H1 (cell line): ENCODE measurements at regions not wholly inside any gene's neighbourhood (a gene's known extent, or its start where the extent isn't known, plus 50 kb on each side); places are given as distances from the start of the nearest gene placed in this dataset.

Experiments
- CTCF ChIA-PET: fragments of 300-600 bp; sonication (Branson Sonifier 250); formaldehyde crosslinking; loops from one replicate; lab custom pipeline; 2021; ENCODE audit not compliant: partially characterized antibody; lab: Charles Lee
- POLR2A ChIA-PET: fragments of 300-600 bp; sonication (Branson Sonifier 250); formaldehyde crosslinking; loops from one replicate; lab custom pipeline; 2021; ENCODE audit warnings: inconsistent platforms; ENCODE audit not compliant: partially characterized antibody; lab: Charles Lee
- DNase-seq, 2 experiments: peaks; one replicate each; pipeline versions ENCODE4 v3.0.0 to v3.0.0-alpha.2; 2010 to 2022; ENCODE audit warnings: low spot score in 2 of 2, low read depth in 1 of 2, mixed read lengths in 1 of 2
- FAIRE-seq: peaks from 2 replicates; lab custom pipeline; 2011; peaks lifted over from hg19 to GRCh38; lab: Jason Lieb, UNC
- H2AFZ ChIP-seq: 2 replicates; pipeline ENCODE4 v1.8.1; 2012; ENCODE audit warnings: low read length, inconsistent platforms
- H2AK5ac ChIP-seq: 2 replicates; pipeline ENCODE4 v1.6.1; 2013; ENCODE audit warnings: low read depth, low read length
- H2BK120ac ChIP-seq: replicated peaks from 2 replicates; pipeline ENCODE3; 2013; ENCODE audit warnings: low read depth, low read length, inconsistent platforms
- H2BK12ac ChIP-seq: 2 replicates; pipeline ENCODE4 v1.6.1; 2013; ENCODE audit warnings: low read depth, low read length
- H2BK15ac ChIP-seq: 2 replicates; pipeline ENCODE4 v1.6.1; 2013; ENCODE audit warnings: low read length
- H2BK20ac ChIP-seq: 2 replicates; pipeline ENCODE4 v1.6.1; 2013; ENCODE audit warnings: low read length
- H2BK5ac ChIP-seq: 2 replicates; pipeline ENCODE4 v1.6.1; 2013; ENCODE audit warnings: low read depth, low read length
- H3K14ac ChIP-seq: 2 replicates; pipeline ENCODE4 v1.6.1; 2013; ENCODE audit warnings: inconsistent platforms; ENCODE audit not compliant: insufficient read length
- H3K18ac ChIP-seq: 2 replicates; pipeline ENCODE4 v1.6.1; 2013; ENCODE audit warnings: low read length; ENCODE audit errors: extremely low read depth
- H3K23ac ChIP-seq: 2 replicates; pipeline ENCODE4 v1.6.1; 2013; ENCODE audit warnings: inconsistent platforms; ENCODE audit not compliant: insufficient read length
- H3K23me2 ChIP-seq: 2 replicates; pipeline ENCODE4 v1.6.1; 2013; ENCODE audit warnings: low read depth, low read length
- H3K27ac ChIP-seq: 2 replicates; pipeline ENCODE4 v1.6.1; 2011; ENCODE audit warnings: low read depth, low read length, inconsistent platforms
- H3K27me3 ChIP-seq, 4 experiments: replicated peaks in 1 of 4; 1 replicate in 1 of 4; 2 replicates in 3 of 4; pipeline versions ENCODE4 v1.6.1 to v1.8.1; 2011 to 2013; ENCODE audit warnings: low read length in 3 of 4, mild to moderate bottlenecking in 3 of 4, inconsistent platforms in 2 of 4, mixed read lengths in 2 of 4, moderate library complexity in 1 of 4; ENCODE audit not compliant: control insufficient read depth in 3 of 4, insufficient read depth in 3 of 4; ENCODE audit errors: extremely low read depth in 1 of 4
- H3K36me3 ChIP-seq, 4 experiments: 2 replicates each; pipeline versions ENCODE4 v1.6.1 to v1.8.1; 2011 to 2013; ENCODE audit warnings: mild to moderate bottlenecking in 4 of 4, low read length in 3 of 4, moderate library complexity in 2 of 4, control low read depth in 1 of 4, inconsistent platforms in 1 of 4; ENCODE audit not compliant: insufficient read depth in 4 of 4, control insufficient read depth in 2 of 4
- H3K4ac ChIP-seq: replicated peaks from 2 replicates; pipeline ENCODE3; 2013; ENCODE audit warnings: low read length, low read depth, mixed read lengths, inconsistent platforms; ENCODE audit not compliant: insufficient read length
- H3K4me1 ChIP-seq, 4 experiments: replicated peaks in 1 of 4; 1 replicate in 1 of 4; 2 replicates in 3 of 4; pipeline versions ENCODE4 v1.6.1 to v1.8.1; 2011 to 2013; ENCODE audit warnings: low read length in 3 of 4, inconsistent platforms in 2 of 4, mixed read lengths in 1 of 4; ENCODE audit not compliant: insufficient read depth in 4 of 4, control insufficient read depth in 3 of 4
- H3K4me2 ChIP-seq, 2 experiments: 2 replicates each; pipeline versions ENCODE4 v1.6.1 to v1.8.1; 2011 to 2013; ENCODE audit warnings: low read depth in 2 of 2, low read length in 2 of 2, control low read depth in 1 of 2, inconsistent platforms in 1 of 2, mild to moderate bottlenecking in 1 of 2; ENCODE audit not compliant: insufficient read depth in 1 of 2
- H3K4me3 ChIP-seq, 4 experiments: fragments of 200-600, 300-600 bp in 1 of 4; sonication (generic), shearing (Covaris generic), sonication (Bioruptor Twin) in 1 of 4; 2 replicates each; pipeline versions ENCODE4 v1.5.1 to v1.8.1; 2011 to 2016; ENCODE audit warnings: low read length in 4 of 4, low read depth in 3 of 4, control low read depth in 2 of 4, inconsistent platforms in 2 of 4, mild to moderate bottlenecking in 2 of 4, mixed read lengths in 1 of 4, moderate library complexity in 1 of 4; ENCODE audit not compliant: insufficient read depth in 2 of 4; ENCODE audit errors: extremely low read depth in 1 of 4
- H3K56ac ChIP-seq: replicated peaks from 2 replicates; pipeline ENCODE3; 2013; ENCODE audit warnings: low read depth, mild to moderate bottlenecking, mixed read lengths, low read length, inconsistent platforms; ENCODE audit not compliant: insufficient read length
- H3K79me1 ChIP-seq: 2 replicates; pipeline ENCODE4 v1.6.1; 2013; ENCODE audit warnings: low read depth, low read length, control low read depth
- H3K79me2 ChIP-seq, 2 experiments: 2 replicates each; pipeline versions ENCODE4 v1.6.1 to v1.8.1; 2012 to 2013; ENCODE audit warnings: low read length in 2 of 2, mild to moderate bottlenecking in 2 of 2, inconsistent platforms in 1 of 2; ENCODE audit not compliant: insufficient read depth in 2 of 2, control insufficient read depth in 1 of 2
- H3K9ac ChIP-seq, 4 experiments: replicated peaks in 1 of 4; 1 replicate in 1 of 4; 2 replicates in 3 of 4; pipeline versions ENCODE4 v1.6.1 to v1.8.1; 2011 to 2013; ENCODE audit warnings: low read depth in 3 of 4, low read length in 3 of 4, control low read depth in 2 of 4, mild to moderate bottlenecking in 2 of 4, moderate library complexity in 2 of 4, inconsistent platforms in 1 of 4; ENCODE audit errors: extremely low read depth in 1 of 4
- H3K9me3 ChIP-seq, 2 experiments: 2 replicates each; pipeline versions ENCODE4 v1.6.1 to v1.8.1; 2012 to 2013; ENCODE audit warnings: mild to moderate bottlenecking in 2 of 2, moderate library complexity in 2 of 2, control low read depth in 1 of 2, inconsistent platforms in 1 of 2, low read depth in 1 of 2, low read length in 1 of 2, mixed read lengths in 1 of 2; ENCODE audit not compliant: insufficient read depth in 2 of 2
- H4K20me1 ChIP-seq, 2 experiments: replicated peaks in 1 of 2; 2 replicates each; pipeline versions ENCODE3 to v1.8.1; 2011 to 2013; ENCODE audit warnings: inconsistent platforms in 2 of 2, low read length in 2 of 2, mild to moderate bottlenecking in 1 of 2; ENCODE audit not compliant: insufficient read depth in 2 of 2, control insufficient read depth in 1 of 2
- H4K5ac ChIP-seq: 2 replicates; pipeline ENCODE4 v1.6.1; 2013; ENCODE audit warnings: low read length, low read depth, mixed read lengths, inconsistent platforms; ENCODE audit not compliant: insufficient read length
- H4K8ac ChIP-seq: 2 replicates; pipeline ENCODE4 v1.8.0; 2013; ENCODE audit warnings: mild to moderate bottlenecking, moderate library complexity, low read length, inconsistent platforms; ENCODE audit not compliant: insufficient read depth; ENCODE audit errors: extremely low read depth
- H4K91ac ChIP-seq: replicated peaks from 2 replicates; pipeline ENCODE3; 2013; ENCODE audit warnings: low read length, mixed read lengths, inconsistent platforms; ENCODE audit not compliant: insufficient read length
- ASH2L ChIP-seq: fragments of 200-600, 300-600 bp; sonication (generic); IDR thresholded peaks from one replicate; pipeline ENCODE4 v1.7.1; 2017; ENCODE audit warnings: low read length
- CBX5 ChIP-seq: fragments of 300-800, 300-1000 bp; sonication (generic); IDR thresholded peaks from 2 replicates; pipeline ENCODE4 v1.7.1; 2016; ENCODE audit warnings: antibody characterized with exemption, low read length, low read depth
- CHD2 ChIP-seq: IDR thresholded peaks from 2 replicates; pipeline ENCODE4 v1.6.1; 2012; ENCODE audit warnings: low read length, improper control_type of control experiment
- JUN ChIP-seq: IDR thresholded peaks from 2 replicates; pipeline ENCODE4 v1.6.1; 2011; ENCODE audit warnings: low read depth, mild to moderate bottlenecking, improper control_type of control experiment, low read length
- RFX5 ChIP-seq: IDR thresholded peaks from 2 replicates; pipeline ENCODE4 v1.6.1; 2011; ENCODE audit warnings: low read depth, low read length, improper control_type of control experiment, borderline replicate concordance
- SAP30 ChIP-seq: fragments of 300-600 bp; sonication (generic); IDR thresholded peaks from 2 replicates; pipeline ENCODE4 v1.7.1; 2012; ENCODE audit warnings: low read length, moderate library complexity, mild to moderate bottlenecking, inconsistent platforms; ENCODE audit not compliant: insufficient read depth, insufficient replicate concordance
- SP1 ChIP-seq: IDR thresholded peaks from 2 replicates; pipeline ENCODE4 v1.6.1; 2011; ENCODE audit warnings: low read depth, low read length
- SRF ChIP-seq: IDR thresholded peaks from 2 replicates; pipeline ENCODE4 v1.6.1; 2011; ENCODE audit warnings: mild to moderate bottlenecking, low read depth, low read length, moderate library complexity
- SUZ12 ChIP-seq: fragments of 200-600 bp; sonication (generic); IDR thresholded peaks from 2 replicates; pipeline ENCODE4 v1.6.1; 2012; ENCODE audit warnings: mild to moderate bottlenecking, inconsistent platforms, low read length, moderate library complexity, mixed read lengths
- TCF12 ChIP-seq: IDR thresholded peaks from 2 replicates; pipeline ENCODE4 v1.6.1; 2011; ENCODE audit warnings: low read depth, mild to moderate bottlenecking, low read length
- TEAD4 ChIP-seq: IDR thresholded peaks from 2 replicates; pipeline ENCODE4 v1.6.1; 2012; ENCODE audit warnings: low read depth, low read length, inconsistent platforms, mixed read lengths
- WGBS, 2 experiments: shearing (Covaris generic) in 1 of 2; methylation state at CpG; one replicate each; pipeline versions ENCODE4 v1.1.6 to v1.1.7; 2013 to 2015; ENCODE audit warnings: low lambda C conversion rate in 2 of 2, mixed read lengths in 2 of 2, inconsistent platforms in 1 of 2, low coverage in 1 of 2, missing lambda C conversion rate in 1 of 2; ENCODE audit not compliant: insufficient replicate concordance in 2 of 2, insufficient coverage in 1 of 2, insufficient read length in 1 of 2; ENCODE audit errors: extremely low coverage in 1 of 2, missing lambda C conversion rate in 1 of 2; 5-methylcytosine and 5-hydroxymethylcytosine counted together
- TF ChIP-seq, protein P1 (sequence below), 3 experiments: IDR thresholded peaks; 1 replicate in 2 of 3; 2 replicates in 1 of 3; pipeline versions ENCODE4 v1.5.1 to v1.6.1; 2011; ENCODE audit warnings: low read length in 3 of 3, mild to moderate bottlenecking in 3 of 3, inconsistent platforms in 2 of 3, low read depth in 1 of 3, moderate library complexity in 1 of 3; ENCODE audit not compliant: insufficient read depth in 1 of 3; ENCODE audit errors: control extremely low read depth in 1 of 3

DNA sequence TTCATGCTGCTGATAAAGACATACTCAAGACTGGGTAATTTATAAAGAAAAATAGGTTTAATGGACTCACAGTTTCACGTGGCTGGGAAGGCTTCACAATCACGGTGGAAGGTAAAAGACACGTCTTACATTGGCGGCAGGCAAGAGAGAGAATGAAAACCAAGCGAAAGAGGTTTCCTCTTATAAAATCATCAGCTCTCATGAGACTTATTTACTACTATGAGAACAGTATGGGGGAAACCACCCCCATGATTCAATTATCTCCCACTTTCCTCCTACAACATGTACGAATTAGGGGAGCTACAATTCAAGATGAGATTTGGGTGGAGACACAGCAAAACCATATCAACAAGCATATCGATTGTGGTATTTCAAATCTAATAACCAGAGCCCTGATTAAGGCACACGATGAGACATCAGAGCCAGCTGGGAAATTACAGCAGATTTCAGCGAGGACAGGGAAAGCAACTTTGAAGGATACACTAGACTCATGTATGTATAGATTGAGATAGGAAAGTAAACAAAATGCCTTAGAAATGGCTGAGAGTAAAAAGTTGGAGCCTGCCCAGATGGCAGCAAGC lies 129.8 kb upstream of the GJE1 start:
- Histone ChIP-seq H3K14ac (no peak overlapping the region), H3K4me1 (peaks cover 0 to 3% (median 0%) of the 10 kb centered on the region in 4 experiments; a peak in 1 of 7 replicates), H2BK120ac (no peak overlapping the region), H3K18ac (no peak overlapping the region), H3K36me3 (no peaks in the 10 kb centered on the region), H4K20me1 (no peaks in the 10 kb centered on the region), H4K91ac (no peak overlapping the region), H3K27me3 (no peaks in the 10 kb centered on the region), H3K27ac (no peak overlapping the region), H3K23me2 (no peaks in the 10 kb centered on the region), H2AK5ac (no peak overlapping the region), H3K79me1 (no peaks in the 10 kb centered on the region), H3K9ac (no peak overlapping the region), H2BK12ac (no peak overlapping the region), H2BK20ac (no peak overlapping the region), H3K9me3 (no peaks in the 10 kb centered on the region), H3K4me2 (no peak overlapping the region), H4K5ac (no peak overlapping the region), H2BK5ac (no peak overlapping the region), H3K4me3 (no peak overlapping the region), H3K4ac (no peak overlapping the region), H3K56ac (no peak overlapping the region), H4K8ac (no peak overlapping the region), H3K79me2 (0 out of 4 replicates have a peak, but pooled peaks cover 0 to 3% of the 10 kb centered on the region in 2 experiments), H2AFZ (peak overlapping the region; percentile 28; the same call in 1 of the 2 replicates), H2BK15ac (no peak overlapping the region), H3K23ac (no peak overlapping the region)
- POLR2A ChIA-PET = interaction anchor here (0.6 kb wide), 1 partner anchor 86 kb away, joined by 3 read pairs; no protein-coding TSS in a partner anchor
- 95% methylated on average over 9 of the region's 9 CpGs; no CpG with 5 or more reads in 1 of the 2 experiments for WGBS, 2 experiments
- CTCF ChIA-PET = interaction anchor here (0.6 to 1.5 kb wide), 4 partner anchors 13 to 19 kb away, joined by 3 to 4 read pairs (median 3); no protein-coding TSS in a partner anchor
- no peak for DNase-seq
- no peak for FAIRE-seq
- TF ChIP-seq, protein P1, sequence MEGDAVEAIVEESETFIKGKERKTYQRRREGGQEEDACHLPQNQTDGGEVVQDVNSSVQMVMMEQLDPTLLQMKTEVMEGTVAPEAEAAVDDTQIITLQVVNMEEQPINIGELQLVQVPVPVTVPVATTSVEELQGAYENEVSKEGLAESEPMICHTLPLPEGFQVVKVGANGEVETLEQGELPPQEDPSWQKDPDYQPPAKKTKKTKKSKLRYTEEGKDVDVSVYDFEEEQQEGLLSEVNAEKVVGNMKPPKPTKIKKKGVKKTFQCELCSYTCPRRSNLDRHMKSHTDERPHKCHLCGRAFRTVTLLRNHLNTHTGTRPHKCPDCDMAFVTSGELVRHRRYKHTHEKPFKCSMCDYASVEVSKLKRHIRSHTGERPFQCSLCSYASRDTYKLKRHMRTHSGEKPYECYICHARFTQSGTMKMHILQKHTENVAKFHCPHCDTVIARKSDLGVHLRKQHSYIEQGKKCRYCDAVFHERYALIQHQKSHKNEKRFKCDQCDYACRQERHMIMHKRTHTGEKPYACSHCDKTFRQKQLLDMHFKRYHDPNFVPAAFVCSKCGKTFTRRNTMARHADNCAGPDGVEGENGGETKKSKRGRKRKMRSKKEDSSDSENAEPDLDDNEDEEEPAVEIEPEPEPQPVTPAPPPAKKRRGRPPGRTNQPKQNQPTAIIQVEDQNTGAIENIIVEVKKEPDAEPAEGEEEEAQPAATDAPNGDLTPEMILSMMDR (IDR thresholded peaks at IDR 0.05; ENCODE audit: control extremely low read depth in 1 of 3, insufficient read depth in 1 of 3, low read depth in 1 of 3, low read length in 3 of 3) = no peak
- TF ChIP-seq TEAD4 = no peak
- TF ChIP-seq TCF12 = no peak
- TF ChIP-seq SUZ12 = no peak
- no peak for TF ChIP-seq JUN
- TF ChIP-seq RFX5 = no peak
- no peak for TF ChIP-seq CHD2
- TF ChIP-seq SAP30 = no peak
- no peak for TF ChIP-seq SP1
- TF ChIP-seq SRF = no peak
- TF ChIP-seq ASH2L = no peak
- TF ChIP-seq CBX5 = no peak
